ENCODE measurements at regions not wholly inside any gene's neighbourhood (a gene's known extent, or its start where the extent isn't known, plus 50 kb on each side); places are given as distances from the start of the nearest gene placed in this dataset.

DNA sequence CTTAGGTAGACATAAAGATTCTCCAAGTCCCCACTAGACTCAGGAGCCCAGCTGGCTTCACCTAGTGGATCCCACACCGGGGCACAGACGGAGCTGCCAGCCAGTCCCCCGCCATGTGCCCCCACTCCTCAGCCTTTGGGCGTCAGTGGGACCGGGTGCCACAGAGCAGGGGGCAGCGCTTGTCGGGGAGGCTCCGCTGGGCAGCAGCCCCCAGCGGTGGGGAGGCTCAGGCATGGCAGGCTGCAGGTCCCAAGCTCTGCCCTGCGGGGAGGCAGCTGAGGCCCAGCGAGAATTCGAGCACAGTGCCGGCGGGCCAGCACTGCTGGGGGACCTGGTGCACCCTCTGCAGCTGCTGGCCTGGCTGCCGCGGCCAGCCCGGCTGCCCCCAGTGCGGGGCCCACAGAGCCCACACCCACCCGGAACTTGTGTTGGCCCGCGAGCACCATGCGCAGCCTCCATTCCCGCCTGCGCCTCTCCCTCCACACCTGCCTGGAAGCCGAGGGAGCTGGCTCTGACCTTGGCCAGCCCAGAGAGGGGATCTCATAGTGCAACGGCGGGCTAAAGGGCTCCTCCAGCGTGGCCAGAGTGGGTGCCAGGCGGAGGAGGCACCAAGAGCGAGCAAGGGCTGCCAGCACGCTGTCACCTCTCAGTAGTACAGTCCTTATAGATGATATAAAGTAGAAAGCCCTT lies 390.7 kb downstream of the PLK2 start:
- H3K4me1 ChIP-seq (ENCODE audit: control insufficient read depth in 4 of 4, insufficient read depth in 4 of 4, low read length in 3 of 4), result no peaks in the 10 kb centered on the region
- H3K4me3 ChIP-seq (ENCODE audit: low read depth in 1 of 3, low read length in 3 of 3), result no peak overlapping the region
- H3K27ac ChIP-seq (ENCODE audit: low read depth in 1 of 2, low read length in 2 of 2), result no peak overlapping the region
- no peaks in the 10 kb centered on the region for H3K36me3 ChIP-seq (ENCODE audit: control insufficient read depth in 4 of 4, insufficient read depth in 3 of 4, low read depth in 1 of 4, low read length in 3 of 4)
- TF ChIP-seq, protein P1, sequence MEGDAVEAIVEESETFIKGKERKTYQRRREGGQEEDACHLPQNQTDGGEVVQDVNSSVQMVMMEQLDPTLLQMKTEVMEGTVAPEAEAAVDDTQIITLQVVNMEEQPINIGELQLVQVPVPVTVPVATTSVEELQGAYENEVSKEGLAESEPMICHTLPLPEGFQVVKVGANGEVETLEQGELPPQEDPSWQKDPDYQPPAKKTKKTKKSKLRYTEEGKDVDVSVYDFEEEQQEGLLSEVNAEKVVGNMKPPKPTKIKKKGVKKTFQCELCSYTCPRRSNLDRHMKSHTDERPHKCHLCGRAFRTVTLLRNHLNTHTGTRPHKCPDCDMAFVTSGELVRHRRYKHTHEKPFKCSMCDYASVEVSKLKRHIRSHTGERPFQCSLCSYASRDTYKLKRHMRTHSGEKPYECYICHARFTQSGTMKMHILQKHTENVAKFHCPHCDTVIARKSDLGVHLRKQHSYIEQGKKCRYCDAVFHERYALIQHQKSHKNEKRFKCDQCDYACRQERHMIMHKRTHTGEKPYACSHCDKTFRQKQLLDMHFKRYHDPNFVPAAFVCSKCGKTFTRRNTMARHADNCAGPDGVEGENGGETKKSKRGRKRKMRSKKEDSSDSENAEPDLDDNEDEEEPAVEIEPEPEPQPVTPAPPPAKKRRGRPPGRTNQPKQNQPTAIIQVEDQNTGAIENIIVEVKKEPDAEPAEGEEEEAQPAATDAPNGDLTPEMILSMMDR (IDR thresholded peaks at IDR 0.05; ENCODE audit: low read depth, low read length, missing input control), result no peak
- no peak for TF ChIP-seq FOXA2 (IDR thresholded peaks at IDR 0.05)
- TF ChIP-seq HNF4G (IDR thresholded peaks at IDR 0.05), result no peak
- no peak for TF ChIP-seq SP1 (IDR thresholded peaks at IDR 0.05)
- no peak for TF ChIP-seq TAF1 (conservative IDR thresholded peaks at IDR 0.05)
- TF ChIP-seq GABPA (IDR thresholded peaks at IDR 0.05 in 1 of 2, conservative IDR thresholded peaks at IDR 0.05 in 1 of 2), result no peak
- no peak for DNase-seq (ENCODE audit: low spot score)
- H3K9ac ChIP-seq (ENCODE audit: low read depth in 1 of 2, low read length in 2 of 2), result no peak overlapping the region
- H3K27me3 ChIP-seq (ENCODE audit: control insufficient read depth in 4 of 4, insufficient read depth in 4 of 4, low read length in 3 of 4), result no peaks in the 10 kb centered on the region
- WGBS, result 95% methylated on average over 31 of the region's 31 CpGs
- H3K9me3 ChIP-seq (ENCODE audit: control insufficient read depth in 4 of 4, low read length in 3 of 4), result no peaks in the 10 kb centered on the region

DNA sequence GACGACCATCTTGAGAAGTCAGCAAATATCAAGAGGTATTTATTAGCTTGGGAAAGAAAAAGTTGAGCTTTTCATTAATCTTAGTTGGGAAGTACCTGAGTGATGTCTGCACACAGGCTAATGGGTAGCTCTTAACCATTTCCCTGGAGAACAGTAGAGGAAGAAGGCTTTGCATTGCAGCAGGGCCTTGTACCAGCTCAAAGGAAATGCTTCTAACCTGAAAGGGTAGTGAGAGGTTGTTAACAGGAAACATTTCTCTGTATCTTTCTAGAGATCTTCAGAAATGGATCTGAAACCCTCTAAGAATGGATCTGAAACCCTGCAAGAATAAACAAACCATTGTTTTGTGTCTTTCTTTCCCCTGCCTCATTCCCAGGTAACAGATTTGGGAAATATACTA lies 393.3 kb downstream of the PLK2 start:
- no peaks in the 10 kb centered on the region for H3K4me1 ChIP-seq (ENCODE audit: control insufficient read depth in 4 of 4, insufficient read depth in 4 of 4, low read length in 3 of 4)
- TF ChIP-seq FOXA1 (IDR thresholded peaks at IDR 0.05) (no peak), GABPA (IDR thresholded peaks at IDR 0.05 in 1 of 2, conservative IDR thresholded peaks at IDR 0.05 in 1 of 2) (no peak), RXRA (IDR thresholded peaks at IDR 0.05) (no peak), JUND (IDR thresholded peaks at IDR 0.05) (no peak), YY1 (IDR thresholded peaks at IDR 0.05) (no peak), ZBTB33 (IDR thresholded peaks at IDR 0.05) (no peak)
- TF ChIP-seq, protein P2, sequence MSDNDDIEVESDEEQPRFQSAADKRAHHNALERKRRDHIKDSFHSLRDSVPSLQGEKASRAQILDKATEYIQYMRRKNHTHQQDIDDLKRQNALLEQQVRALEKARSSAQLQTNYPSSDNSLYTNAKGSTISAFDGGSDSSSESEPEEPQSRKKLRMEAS (IDR thresholded peaks at IDR 0.05), result no peak
- H3K36me3 ChIP-seq (ENCODE audit: control insufficient read depth in 4 of 4, insufficient read depth in 3 of 4, low read depth in 1 of 4, low read length in 3 of 4), result no peaks in the 10 kb centered on the region
- H3K9ac ChIP-seq (ENCODE audit: low read depth in 1 of 2, low read length in 2 of 2), result no peak overlapping the region
- H3K9me3 ChIP-seq (ENCODE audit: control insufficient read depth in 4 of 4, low read length in 3 of 4), result no peaks in the 10 kb centered on the region
- DNase-seq (ENCODE audit: low spot score), result no peak
- no peak overlapping the region for H3K27ac ChIP-seq (ENCODE audit: low read depth in 1 of 2, low read length in 2 of 2)
- H3K27me3 ChIP-seq (ENCODE audit: control insufficient read depth in 4 of 4, insufficient read depth in 4 of 4, low read length in 3 of 4), result no peaks in the 10 kb centered on the region
- no peak overlapping the region for H3K4me3 ChIP-seq (ENCODE audit: low read depth in 1 of 3, low read length in 3 of 3)
- 81% methylated on average over 1 of the region's 1 CpG for WGBS

DNA sequence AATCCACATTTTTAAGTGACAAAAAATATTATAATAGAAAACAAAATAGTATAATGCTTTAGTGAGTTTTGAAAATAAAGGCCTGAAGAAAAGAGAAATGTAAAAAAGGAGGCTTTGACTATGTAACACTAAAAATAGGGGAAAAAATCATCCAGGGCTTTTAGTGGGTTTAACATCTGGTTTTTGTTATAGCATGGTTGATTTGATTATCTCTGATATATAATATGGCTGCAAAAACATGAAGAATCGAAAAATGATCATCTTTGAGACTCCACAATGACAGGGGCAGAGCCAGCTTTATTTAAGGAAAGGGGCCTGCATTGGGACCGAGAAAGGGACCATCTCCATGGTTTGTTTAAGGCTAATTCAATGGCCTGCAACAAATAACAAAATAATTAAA lies 393.8 kb downstream of the PLK2 start:
- Histone ChIP-seq H3K36me3 (ENCODE audit: control insufficient read depth in 4 of 4, insufficient read depth in 3 of 4, low read depth in 1 of 4, low read length in 3 of 4) (no peaks in the 10 kb centered on the region), H3K9me3 (ENCODE audit: control insufficient read depth in 4 of 4, low read length in 3 of 4) (no peaks in the 10 kb centered on the region), H3K27me3 (ENCODE audit: control insufficient read depth in 4 of 4, insufficient read depth in 4 of 4, low read length in 3 of 4) (no peaks in the 10 kb centered on the region), H3K9ac (ENCODE audit: low read depth in 1 of 2, low read length in 2 of 2) (no peak overlapping the region), H3K4me1 (ENCODE audit: control insufficient read depth in 4 of 4, insufficient read depth in 4 of 4, low read length in 3 of 4) (no peaks in the 10 kb centered on the region), H3K4me3 (ENCODE audit: low read depth in 1 of 3, low read length in 3 of 3) (no peak overlapping the region), H3K27ac (ENCODE audit: low read depth in 1 of 2, low read length in 2 of 2) (no peak overlapping the region)
- no peak for DNase-seq (ENCODE audit: low spot score)
- TF ChIP-seq, protein P1 (IDR thresholded peaks at IDR 0.05; ENCODE audit: low read depth, low read length, missing input control), result no peak
- no peak for TF ChIP-seq RXRA (IDR thresholded peaks at IDR 0.05)
- no peak for TF ChIP-seq ZBTB33 (IDR thresholded peaks at IDR 0.05)
- no peak for TF ChIP-seq NR2F2 (IDR thresholded peaks at IDR 0.05)
- TF ChIP-seq, protein P3, sequence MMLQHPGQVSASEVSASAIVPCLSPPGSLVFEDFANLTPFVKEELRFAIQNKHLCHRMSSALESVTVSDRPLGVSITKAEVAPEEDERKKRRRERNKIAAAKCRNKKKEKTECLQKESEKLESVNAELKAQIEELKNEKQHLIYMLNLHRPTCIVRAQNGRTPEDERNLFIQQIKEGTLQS (IDR thresholded peaks at IDR 0.05), result no peak
- TF ChIP-seq HNF4G (IDR thresholded peaks at IDR 0.05), result no peak
- TF ChIP-seq EGR1 (IDR thresholded peaks at IDR 0.05; ENCODE audit: low read depth in 2 of 2), result no peak
- 77% methylated on average over 2 of the region's 2 CpGs for WGBS

All from liver (tissue), 8 donors.